MM.1S (cell line): ENCODE measurements at regions not wholly inside any gene's neighbourhood (a gene's known extent, or its start where the extent isn't known, plus 50 kb on each side); places are given as distances from the start of the nearest gene placed in this dataset.

Experiments used
- DNase-seq: peaks from one replicate; pipeline ENCODE4 v3.0.0-alpha.2; 2015
- H2AFZ ChIP-seq: fragments of 300-600 bp; sonication (generic); 2 replicates; pipeline ENCODE4 v1.6.0; 2016; ENCODE audit warnings: antibody characterized with exemption, low read length
- H3F3A ChIP-seq: fragments of 300-600 bp; sonication (generic); 2 replicates; pipeline ENCODE4 v1.6.1; 2016; ENCODE audit warnings: mild to moderate bottlenecking, antibody characterized with exemption, low read length, moderate library complexity, mixed read lengths; ENCODE audit not compliant: insufficient read depth
- H3K27ac ChIP-seq: fragments of 300-600 bp; sonication (generic); 2 replicates; pipeline ENCODE4 v1.5.1; 2016; ENCODE audit warnings: mild to moderate bottlenecking, low read length
- H3K27me3 ChIP-seq: fragments of 300-600 bp; sonication (generic); replicated peaks from 2 replicates; pipeline ENCODE4 v1.6.0; 2016; ENCODE audit warnings: low read length; ENCODE audit not compliant: insufficient read depth
- H3K36me3 ChIP-seq: fragments of 300-600 bp; sonication (generic); replicated peaks from 2 replicates; pipeline ENCODE4 v1.6.1; 2016; ENCODE audit warnings: mild to moderate bottlenecking, low read length, mixed read lengths; ENCODE audit not compliant: insufficient read depth
- H3K4me1 ChIP-seq: fragments of 300-600 bp; sonication (generic); 2 replicates; pipeline ENCODE4 v1.6.1; 2016; ENCODE audit warnings: low read length, mixed read lengths
- H3K4me2 ChIP-seq: fragments of 300-600 bp; sonication (generic); 2 replicates; pipeline ENCODE4 v1.6.0; 2016; ENCODE audit warnings: low read depth, low read length
- H3K4me3 ChIP-seq: fragments of 300-600 bp; sonication (generic); 2 replicates; pipeline ENCODE4 v1.5.1; 2016; ENCODE audit warnings: low read length, mixed read lengths
- H3K79me2 ChIP-seq: fragments of 300-600 bp; sonication (generic); 2 replicates; pipeline ENCODE4 v1.6.1; 2016; ENCODE audit warnings: mixed run types, low read length, mixed read lengths
- H3K9ac ChIP-seq: fragments of 300-600 bp; sonication (generic); 2 replicates; pipeline ENCODE4 v1.6.1; 2016; ENCODE audit warnings: low read length, mixed read lengths
- H3K9me2 ChIP-seq: fragments of 300-600 bp; sonication (generic); replicated peaks from 2 replicates; pipeline ENCODE4 v1.6.1; 2016; ENCODE audit warnings: mild to moderate bottlenecking, low read length, mixed read lengths; ENCODE audit not compliant: insufficient read depth
- H3K9me3 ChIP-seq: fragments of 300-600 bp; sonication (generic); replicated peaks from 2 replicates; pipeline ENCODE4 v1.6.1; 2016; ENCODE audit warnings: mild to moderate bottlenecking, low read length, mixed read lengths; ENCODE audit not compliant: insufficient read depth
- H4K20me1 ChIP-seq: fragments of 300-600 bp; sonication (generic); 2 replicates; pipeline ENCODE4 v1.6.1; 2016; ENCODE audit warnings: mild to moderate bottlenecking, low read length, moderate library complexity, mixed read lengths; ENCODE audit not compliant: insufficient read depth
- CTCF ChIP-seq: fragments of 300-600 bp; sonication (generic); IDR thresholded peaks from 2 replicates; pipeline ENCODE4 v1.5.1; 2016; ENCODE audit warnings: antibody characterized with exemption, low read length, mixed read lengths
- EZH2 ChIP-seq: fragments of 300-600 bp; sonication (generic); optimal IDR thresholded peaks from 2 replicates; pipeline ENCODE3; 2017; ENCODE audit warnings: low read depth, mild to moderate bottlenecking, antibody characterized with exemption, low read length, mixed read lengths
- EZH2phosphoT487 ChIP-seq: fragments of 300-600 bp; sonication (generic); IDR thresholded peaks from 2 replicates; pipeline ENCODE4 v1.6.1; 2018; ENCODE audit warnings: antibody characterized with exemption, low read length

- Histone ChIP-seq H3K79me2 (no peaks in the 10 kb centered on the region), H3K4me1 (no peaks in the 10 kb centered on the region), H3K9me2 (no peaks in the 10 kb centered on the region), H2AFZ (no peak overlapping the region), H3K4me2 (no peak overlapping the region), H3F3A (no peaks in the 10 kb centered on the region), H3K36me3 (no peaks in the 10 kb centered on the region), H3K27ac (no peak overlapping the region), H3K9ac (no peak overlapping the region), H4K20me1 (no peaks in the 10 kb centered on the region), H3K27me3 (no peaks in the 10 kb centered on the region), H3K4me3 (no peak overlapping the region), H3K9me3 (no peaks in the 10 kb centered on the region)
- TF ChIP-seq EZH2 (no peak), EZH2phosphoT487 (no peak), CTCF (no peak)
- DNase-seq: no peak
Measured at GRCh38 chr20:5484346-5484745, 126.5 kb downstream of the GPCPD1 start.

GRCh38 chr20:5482791-5483190 is 128.0 kb downstream of the GPCPD1 start:
- Histone ChIP-seq H3K27me3 (no peaks in the 10 kb centered on the region), H3K9me2 (no peaks in the 10 kb centered on the region)

GRCh38 chr20:5481872-5482271 is 128.9 kb downstream of the GPCPD1 start:
- no peak overlapping the region for H3K9ac ChIP-seq
- no peaks in the 10 kb centered on the region for H3K36me3 ChIP-seq
- no peak for DNase-seq
- no peak overlapping the region for H3K4me3 ChIP-seq
- no peaks in the 10 kb centered on the region for H3F3A ChIP-seq
- no peaks in the 10 kb centered on the region for H3K9me3 ChIP-seq
- no peaks in the 10 kb centered on the region for H4K20me1 ChIP-seq
- H3K4me2 ChIP-seq: no peak overlapping the region
- H3K27me3 ChIP-seq: no peaks in the 10 kb centered on the region
- no peaks in the 10 kb centered on the region for H3K79me2 ChIP-seq
- no peak overlapping the region for H2AFZ ChIP-seq
- H3K9me2 ChIP-seq: no peaks in the 10 kb centered on the region
- no peak overlapping the region for H3K27ac ChIP-seq
- no peak for TF ChIP-seq EZH2
- no peak for TF ChIP-seq EZH2phosphoT487
- no peak for TF ChIP-seq CTCF
- no peaks in the 10 kb centered on the region for H3K4me1 ChIP-seq

More at GRCh38 chr20:5482791-5483190, 128.0 kb downstream of the GPCPD1 start:
- H3K4me1 ChIP-seq: no peaks in the 10 kb centered on the region
- H2AFZ ChIP-seq: no peak overlapping the region
- no peak for DNase-seq
- no peaks in the 10 kb centered on the region for H3K36me3 ChIP-seq
- no peaks in the 10 kb centered on the region for H3K9me3 ChIP-seq
- no peaks in the 10 kb centered on the region for H4K20me1 ChIP-seq
- no peak overlapping the region for H3K9ac ChIP-seq
- no peak overlapping the region for H3K4me3 ChIP-seq
- H3K27ac ChIP-seq: no peak overlapping the region
- H3K4me2 ChIP-seq: no peak overlapping the region
- TF ChIP-seq EZH2phosphoT487: no peak
- TF ChIP-seq EZH2: no peak
- no peak for TF ChIP-seq CTCF
- no peaks in the 10 kb centered on the region for H3F3A ChIP-seq
- no peaks in the 10 kb centered on the region for H3K79me2 ChIP-seq
